IPS-NIHi7 (cell line): ENCODE measurements at regions not wholly inside any gene's neighbourhood (a gene's known extent, or its start where the extent isn't known, plus 50 kb on each side); places are given as distances from the start of the nearest gene placed in this dataset.

ENCODE experiments used
- DNase-seq: peaks from one replicate; pipeline ENCODE4 v3.0.0; 2012; ENCODE audit warnings: mixed read lengths; ENCODE audit errors: extremely low spot score

DNA sequence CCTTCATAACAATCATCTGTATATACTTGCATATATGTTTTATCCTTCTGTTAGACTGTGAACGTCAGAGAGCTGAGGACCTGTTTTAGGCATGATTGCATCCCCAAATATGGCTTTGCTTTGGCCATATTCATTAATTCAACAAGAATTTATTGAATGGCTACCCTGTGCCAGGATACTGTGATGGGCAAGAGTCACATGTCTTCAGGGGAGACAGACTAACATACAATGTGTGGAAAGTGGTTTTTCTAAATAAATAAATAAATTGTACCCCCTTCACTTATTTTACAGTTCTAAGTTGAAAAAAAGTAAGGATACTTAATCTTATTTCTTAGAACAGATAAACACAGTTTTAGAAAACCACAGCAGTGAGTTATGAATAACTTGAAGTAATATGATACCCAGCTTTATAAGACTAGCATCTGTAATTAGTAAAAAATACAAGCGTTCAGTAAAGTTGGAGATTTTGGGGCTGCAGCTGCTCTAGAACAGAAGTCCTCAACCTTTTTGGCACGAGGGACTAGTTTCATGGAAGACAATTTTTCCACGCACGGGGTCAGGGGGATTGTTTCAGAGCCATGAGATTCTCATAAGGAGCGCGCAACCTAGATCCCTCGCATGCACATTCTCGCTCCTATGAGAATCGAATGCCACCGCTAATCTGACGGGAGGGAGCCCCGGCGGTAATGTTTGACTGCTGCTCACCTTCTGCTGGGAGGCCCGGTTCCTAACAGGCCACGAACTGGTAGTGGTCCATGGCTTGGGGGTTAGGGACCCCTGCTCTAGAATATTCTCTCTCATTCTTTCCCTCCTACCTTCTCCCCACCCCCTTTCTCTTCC, 89.4 kb upstream of the MTPN start:
- no peak for DNase-seq

DNA sequence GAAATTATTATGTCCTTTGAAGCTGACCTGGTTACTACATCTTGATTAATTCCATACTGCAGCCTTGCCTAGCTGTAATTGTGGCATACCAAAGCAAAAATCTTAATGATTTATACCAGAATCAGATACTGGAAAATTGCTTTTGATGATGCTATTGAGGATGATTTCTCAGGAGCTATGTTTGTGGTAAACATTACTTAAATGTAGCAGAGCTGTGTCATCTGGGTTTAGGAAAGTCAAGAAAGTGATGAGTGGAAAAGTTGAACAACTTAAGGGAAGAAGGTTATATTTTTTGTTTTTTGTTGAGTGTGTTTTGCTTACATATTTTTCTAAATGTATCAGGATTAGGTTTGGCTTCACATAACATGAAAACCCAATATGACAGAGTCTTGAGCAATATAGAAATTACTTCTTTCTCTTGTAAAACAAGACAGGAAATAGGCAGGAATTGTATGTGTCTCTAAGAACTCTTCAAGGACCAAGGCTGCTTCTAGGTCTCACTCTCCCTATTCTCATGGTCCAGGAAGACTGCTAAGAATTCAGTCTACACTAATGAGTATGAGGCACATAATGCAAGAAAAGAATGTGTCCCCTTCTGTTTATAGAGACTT, 87.6 kb upstream of the MTPN start:
- no peak for DNase-seq

DNA sequence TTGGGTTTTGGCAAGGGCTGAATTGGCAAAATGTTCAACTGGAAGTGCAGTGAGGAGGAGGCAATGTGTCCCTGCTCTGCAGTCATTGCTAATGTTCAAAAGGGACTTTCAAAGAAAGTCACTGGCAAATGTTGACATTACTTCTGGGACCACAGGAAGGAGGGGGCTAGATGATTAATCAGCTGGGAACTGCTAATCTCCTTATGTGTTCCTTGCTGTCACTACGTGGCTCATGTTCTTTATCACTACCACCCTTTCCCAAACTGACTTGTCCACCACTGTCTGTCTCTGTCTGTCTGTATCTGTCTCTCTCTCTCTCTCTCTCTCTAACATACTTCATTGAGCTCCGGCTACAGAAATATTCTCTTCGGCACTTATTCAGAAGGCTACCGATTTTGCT, 86.9 kb upstream of the MTPN start:
- no peak for DNase-seq

DNA sequence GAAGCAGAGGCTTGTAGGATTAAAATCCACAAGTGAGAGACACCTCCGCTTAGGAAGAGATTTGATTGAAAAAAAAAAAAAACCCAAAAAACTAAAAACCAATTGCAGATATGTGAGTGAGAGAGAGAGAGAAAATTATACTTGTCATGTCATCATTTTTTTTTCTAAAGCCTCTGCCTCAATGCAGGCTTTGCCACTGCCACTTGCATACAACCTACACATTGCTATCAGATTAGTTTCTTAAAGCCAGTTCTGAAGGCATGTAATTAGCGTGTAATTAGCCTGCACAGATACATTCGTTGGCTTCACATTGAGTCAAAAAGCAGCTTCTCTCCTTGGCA, 86.1 kb upstream of the MTPN start:
- DNase-seq: no peak

DNA sequence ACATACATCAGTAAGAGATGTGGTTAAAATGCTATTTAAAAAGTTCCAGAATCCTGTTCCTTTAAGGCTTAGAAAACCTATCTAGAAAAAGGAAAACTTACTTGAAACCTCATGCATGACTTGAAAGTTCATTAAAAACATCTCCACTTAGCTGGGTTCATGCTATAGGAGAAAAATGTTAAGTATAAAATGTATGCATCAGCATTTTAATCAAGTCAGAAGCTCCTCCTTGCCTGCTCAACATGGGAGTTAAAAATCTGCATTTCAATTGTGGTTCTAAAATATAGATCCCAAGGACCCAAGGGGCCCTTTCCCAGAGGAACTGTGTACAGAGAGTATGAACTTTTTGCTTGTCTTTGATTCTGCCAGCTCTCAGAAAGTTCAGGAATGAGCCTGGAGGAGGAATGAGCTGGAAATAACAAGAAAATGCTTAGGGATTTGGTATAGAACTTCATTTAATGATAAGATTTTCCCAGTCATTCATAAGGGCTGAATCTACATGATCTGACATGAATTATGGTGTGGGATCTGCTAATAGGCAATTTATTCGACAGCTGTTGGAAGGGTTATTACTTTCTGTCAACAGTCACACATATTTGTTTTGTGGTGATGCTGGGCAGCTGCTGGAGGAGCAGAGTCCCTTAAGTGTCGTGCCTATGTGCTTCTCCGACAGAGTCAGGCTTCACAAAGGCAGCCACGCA, 85.6 kb upstream of the MTPN start:
- DNase-seq: no peak

GRCh38 chr7:136061433-136061832, 84.3 kb upstream of the MTPN start:
- DNase-seq: no peak

GRCh38 chr7:136058546-136058945, 81.4 kb upstream of the MTPN start:
- DNase-seq: no peak

DNA sequence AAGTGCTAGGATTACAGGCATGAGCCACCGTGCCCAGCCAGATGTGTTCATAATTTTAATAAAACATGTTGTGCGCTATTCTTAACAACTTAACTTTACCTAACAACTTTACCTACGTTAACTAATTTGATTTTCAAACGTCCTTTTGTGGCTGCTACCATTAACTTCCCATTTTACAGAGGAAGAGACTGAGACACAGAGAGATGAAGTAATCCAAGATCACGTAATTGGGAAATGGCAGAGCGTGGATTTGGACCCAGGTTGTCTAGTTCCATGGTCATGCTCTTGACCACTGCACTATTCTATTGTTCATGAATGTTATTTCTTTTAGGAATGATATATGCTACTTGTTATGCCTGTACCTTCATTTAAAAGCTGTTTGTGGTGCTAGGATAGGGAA, 80.3 kb upstream of the MTPN start:
- no peak for DNase-seq

- no peak for DNase-seq
Observed at GRCh38 chr7:136056651-136057231, 79.6 kb upstream of the MTPN start.

DNA sequence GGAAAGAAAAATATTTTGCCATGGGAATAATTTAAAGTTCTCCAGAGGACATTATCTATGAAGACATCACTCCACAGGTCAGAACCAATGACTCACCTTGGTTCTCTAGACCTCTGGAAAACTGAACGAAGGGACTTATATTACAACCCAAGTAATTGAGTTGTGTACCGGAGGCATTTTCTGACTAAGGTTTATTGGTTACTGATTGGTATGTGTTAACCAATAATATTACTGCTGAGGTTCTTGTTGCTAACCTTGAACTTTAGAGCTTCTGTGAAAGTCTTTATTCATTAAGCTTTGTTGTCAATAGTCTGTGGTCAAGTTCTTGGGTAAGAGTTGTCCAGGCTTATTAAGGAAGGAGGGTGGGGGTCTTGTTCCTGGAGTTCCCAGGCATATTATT, 78.1 kb upstream of the MTPN start:
- no peak for DNase-seq

DNA sequence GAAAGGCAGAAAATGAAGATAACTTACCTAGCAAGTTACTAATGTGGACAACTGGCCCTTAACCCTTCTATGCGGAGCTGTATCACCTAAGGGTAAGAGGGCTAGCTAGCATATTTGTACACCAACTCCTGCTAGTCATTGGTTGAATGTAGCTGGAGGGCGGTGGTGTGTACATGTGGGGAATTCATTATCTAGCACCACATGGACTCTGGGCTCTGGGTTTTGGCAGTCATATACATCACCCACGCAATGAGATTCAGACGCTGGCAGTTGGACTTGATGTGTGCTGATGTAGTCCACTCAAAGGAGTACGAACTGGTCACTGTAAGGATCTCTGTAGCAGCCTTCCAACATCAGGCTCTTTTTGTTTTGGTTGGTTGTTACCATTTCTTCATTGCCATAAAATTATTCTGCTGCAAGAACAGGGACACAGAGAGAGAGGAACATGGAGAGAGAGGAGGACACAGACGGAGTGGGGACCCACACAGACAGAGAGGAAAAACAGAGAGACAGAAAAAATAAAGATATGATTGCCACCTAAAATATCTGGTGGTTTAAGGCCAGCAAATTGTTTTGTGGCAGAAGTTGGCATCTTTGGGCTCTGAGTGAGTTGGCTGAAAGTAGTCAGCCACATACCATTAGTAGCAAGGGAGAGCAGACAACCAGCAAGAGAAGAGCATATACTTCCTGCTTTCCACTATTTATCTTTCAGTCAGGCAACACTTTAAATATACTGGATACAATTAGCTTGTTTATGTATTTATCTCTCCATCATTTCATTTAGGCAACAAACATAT, 76.7 kb upstream of the MTPN start:
- DNase-seq: no peak

DNA sequence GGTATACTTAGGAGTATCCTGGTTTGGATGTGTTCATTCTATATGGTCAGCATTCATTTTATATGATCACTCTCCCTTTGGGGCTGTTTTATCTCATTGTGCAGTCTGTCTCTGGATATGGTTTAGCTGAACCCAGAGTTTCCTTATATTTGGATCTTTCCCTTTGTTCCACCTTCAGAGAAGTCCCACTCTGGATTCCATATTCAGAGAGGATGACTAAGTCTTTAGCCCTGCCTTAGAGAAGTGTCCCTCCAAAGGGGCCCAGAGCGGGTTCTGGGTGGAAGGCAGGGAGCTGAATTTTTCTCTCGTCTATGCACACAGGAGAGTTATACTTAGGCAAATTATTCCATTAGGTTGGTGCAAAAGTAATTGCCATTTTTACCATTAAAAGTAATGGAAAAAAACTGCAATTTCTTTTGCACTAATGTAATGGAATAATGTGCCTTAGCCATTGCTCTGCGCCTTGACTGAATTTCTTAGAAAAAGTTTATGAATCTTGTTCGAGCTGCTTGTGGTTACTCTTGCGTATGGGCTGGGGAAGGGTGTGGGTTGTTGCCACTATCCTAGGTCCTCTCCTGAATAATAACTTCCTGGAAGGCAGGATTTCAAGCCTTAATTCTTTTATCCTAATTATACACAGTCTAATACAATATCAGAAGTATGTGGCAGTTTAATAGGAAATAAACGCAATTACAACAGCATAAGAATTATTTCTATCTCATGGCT, 74.2 kb upstream of the MTPN start:
- DNase-seq: no peak

DNA sequence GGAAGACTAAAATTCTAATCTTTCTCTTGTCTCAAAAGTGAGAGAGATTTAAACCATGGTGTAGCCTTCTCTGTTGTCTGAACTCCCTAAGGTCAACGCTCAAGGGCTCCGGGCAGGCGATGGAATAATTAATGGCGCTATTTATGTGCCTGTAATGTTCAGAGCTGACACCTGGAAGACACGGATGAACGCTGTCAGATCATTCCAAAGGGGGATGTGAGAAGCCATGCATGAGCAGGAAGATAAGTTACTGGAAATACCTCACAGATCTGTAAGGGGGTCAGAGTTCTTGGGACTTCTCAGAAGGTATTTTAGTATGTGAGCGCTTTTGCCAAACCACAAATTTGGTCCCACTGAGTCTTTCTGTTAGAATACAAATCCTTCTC, 73.3 kb upstream of the MTPN start:
- no peak for DNase-seq

- DNase-seq: no peak
Observed at GRCh38 chr7:136049818-136050461, 72.8 kb upstream of the MTPN start.

GRCh38 chr7:136049117-136049516, 72.0 kb upstream of the MTPN start:
- DNase-seq: no peak

GRCh38 chr7:136046548-136046947, 69.4 kb upstream of the MTPN start:
- DNase-seq: no peak

DNA sequence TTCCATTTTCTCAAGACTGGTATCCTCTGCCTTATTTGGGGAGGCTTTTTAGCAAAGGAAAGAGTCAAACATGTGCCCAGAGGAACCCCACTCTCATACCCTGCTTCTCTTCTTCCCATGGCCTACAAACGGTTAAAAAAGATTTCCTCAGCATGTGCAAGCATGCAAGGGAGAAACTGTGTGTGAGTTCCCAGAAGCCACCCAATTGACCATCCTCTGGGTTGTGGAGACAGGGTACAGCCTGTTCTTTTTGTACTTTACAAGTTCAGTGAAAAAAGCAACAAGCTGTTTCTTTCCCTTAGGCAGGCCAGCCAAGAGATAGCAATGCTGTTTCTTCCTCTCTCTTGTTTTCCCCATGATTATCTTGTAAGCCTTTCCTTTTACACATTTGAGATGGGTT, 68.8 kb upstream of the MTPN start:
- DNase-seq: no peak

- no peak for DNase-seq
Observed at GRCh38 chr7:136045181-136045580, 68.0 kb upstream of the MTPN start.

DNA sequence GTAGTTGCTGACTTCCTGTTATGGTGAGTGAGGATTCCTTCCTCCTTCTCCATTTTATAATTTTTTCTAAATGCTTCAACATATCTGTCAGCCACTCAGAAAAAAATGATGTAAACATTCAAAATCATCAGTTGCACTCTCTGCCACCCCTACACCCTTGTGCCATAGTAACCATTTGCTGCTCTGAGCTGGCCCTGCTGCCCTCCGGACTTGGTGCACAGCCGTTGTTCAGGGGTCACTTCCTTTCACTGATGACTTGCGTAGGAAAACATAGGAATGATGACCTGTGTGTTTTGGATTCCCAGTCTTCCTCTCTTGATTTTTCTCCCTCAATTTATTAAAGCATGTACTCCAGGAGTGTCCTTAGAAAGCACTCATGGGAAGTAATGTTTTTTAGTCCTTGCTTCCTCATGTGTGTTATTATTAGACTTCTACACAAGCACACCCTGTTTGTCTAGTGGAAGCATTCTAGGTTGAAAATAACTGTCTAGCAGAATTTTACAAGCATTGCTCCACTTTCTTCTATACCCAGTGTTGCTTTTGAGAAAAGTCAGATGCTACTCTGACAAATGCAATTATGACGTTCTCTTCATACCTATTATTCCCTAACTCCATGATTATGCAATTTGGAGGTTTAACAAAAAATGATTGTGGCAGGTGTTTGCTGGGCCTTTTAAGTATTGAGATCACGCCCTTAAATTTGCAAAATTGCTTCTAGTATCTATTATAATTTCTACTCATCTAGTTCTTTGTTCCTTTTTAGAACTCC, 62.6 kb upstream of the MTPN start:
- no peak for DNase-seq

DNA sequence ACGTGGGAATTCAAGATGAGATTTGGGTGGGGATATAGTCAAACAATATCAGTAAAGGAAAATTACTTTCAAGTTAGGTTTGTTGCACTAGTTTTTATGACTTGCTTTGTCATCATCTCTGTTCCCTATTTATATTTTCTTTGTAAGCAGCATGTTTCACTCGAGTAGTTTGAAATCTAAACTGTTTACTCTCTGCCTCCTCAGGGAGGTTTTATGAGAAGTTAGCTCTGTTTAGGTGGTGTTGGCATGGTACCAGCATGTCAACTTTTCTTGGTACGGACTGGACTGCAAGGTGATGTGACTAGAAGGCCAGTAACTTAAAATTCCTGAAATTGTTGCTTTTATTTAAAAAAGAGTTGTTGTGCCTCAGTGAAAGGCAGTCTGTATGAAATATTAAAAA, 59.2 kb upstream of the MTPN start:
- no peak for DNase-seq
